CD14-positive monocyte (primary cell): ENCODE measurements at regions not wholly inside any gene's neighbourhood (a gene's known extent, or its start where the extent isn't known, plus 50 kb on each side); places are given as distances from the start of the nearest gene placed in this dataset.

Experiments used
- DNase-seq, 3 donors: peaks; one replicate each; pipeline ENCODE4 v3.0.0-alpha.2; 2011 to 2022
- H2AFZ ChIP-seq: 2 replicates; pipeline ENCODE4 v1.6.0; 2012; ENCODE audit warnings: mild to moderate bottlenecking, low read depth, low read length, inconsistent platforms; ENCODE audit not compliant: insufficient read depth, poor library complexity, severe bottlenecking
- H3K27ac ChIP-seq, 2 donors: 1 replicate in 1 of 2; 2 replicates in 1 of 2; pipeline ENCODE4 v1.5.1; 2012 to 2013; ENCODE audit warnings: low read length in 2 of 2, control low read depth in 1 of 2, inconsistent platforms in 1 of 2, low read depth in 1 of 2, mild to moderate bottlenecking in 1 of 2
- H3K27me3 ChIP-seq, 2 donors: one replicate each; pipeline versions ENCODE4 v1.6.0 to v1.6.1; 2011 to 2013; ENCODE audit warnings: low read length in 2 of 2; ENCODE audit not compliant: control insufficient read depth in 2 of 2, insufficient read depth in 2 of 2
- H3K36me3 ChIP-seq, 2 donors: replicated peaks in 1 of 2; 1 replicate in 1 of 2; 2 replicates in 1 of 2; pipeline versions ENCODE4 v1.5.1 to v1.6.1; 2012 to 2013; ENCODE audit warnings: low read length in 2 of 2, control low read depth in 1 of 2, inconsistent platforms in 1 of 2, mild to moderate bottlenecking in 1 of 2; ENCODE audit not compliant: insufficient read depth in 2 of 2, control insufficient read depth in 1 of 2
- H3K4me1 ChIP-seq, 2 donors: 1 replicate in 1 of 2; 2 replicates in 1 of 2; pipeline versions ENCODE4 v1.5.1 to v1.6.1; 2012 to 2013; ENCODE audit warnings: low read length in 2 of 2, control low read depth in 1 of 2, inconsistent platforms in 1 of 2, mild to moderate bottlenecking in 1 of 2, moderate library complexity in 1 of 2; ENCODE audit not compliant: insufficient read depth in 2 of 2, control insufficient read depth in 1 of 2
- H3K4me2 ChIP-seq: replicated peaks from 2 replicates; pipeline ENCODE3; 2012; ENCODE audit warnings: low read length, moderate library complexity, mild to moderate bottlenecking; ENCODE audit not compliant: poor library complexity, severe bottlenecking; ENCODE audit errors: extremely low read depth
- H3K4me3 ChIP-seq, 3 experiments: fragments of 200-600 bp in 1 of 3; sonication (generic) in 1 of 3; replicated peaks in 1 of 3; 1 replicate in 2 of 3; 2 replicates in 1 of 3; pipeline ENCODE4 v1.5.1; 2011 to 2013; ENCODE audit warnings: low read length in 3 of 3, mild to moderate bottlenecking in 3 of 3, control low read depth in 2 of 3, low read depth in 2 of 3, inconsistent platforms in 1 of 3, moderate library complexity in 1 of 3
- H3K79me2 ChIP-seq: 2 replicates; pipeline ENCODE4 v1.6.0; 2012; ENCODE audit warnings: mild to moderate bottlenecking, control low read depth, inconsistent platforms, low read length, moderate library complexity; ENCODE audit not compliant: insufficient read depth
- H3K9ac ChIP-seq: 2 replicates; pipeline ENCODE4 v1.6.0; 2017; ENCODE audit warnings: low read length, mild to moderate bottlenecking; ENCODE audit not compliant: insufficient read depth, poor library complexity, severe bottlenecking
- H3K9me3 ChIP-seq, 2 donors: replicated peaks in 1 of 2; 1 replicate in 1 of 2; 2 replicates in 1 of 2; pipeline versions ENCODE4 v1.5.1 to v1.6.1; 2012 to 2013; ENCODE audit warnings: low read length in 2 of 2, control low read depth in 1 of 2; ENCODE audit not compliant: control insufficient read depth in 1 of 2, insufficient read depth in 1 of 2
- H4K20me1 ChIP-seq: 2 replicates; pipeline ENCODE4 v1.6.0; 2012; ENCODE audit warnings: mild to moderate bottlenecking, low read length, control low read depth, moderate library complexity; ENCODE audit not compliant: insufficient read depth
- H3K27ac Mint-ChIP-seq, 7 donors: one replicate each; pipeline ENCODE4 v1.8.0; 2020; ENCODE audit warnings: mild to moderate bottlenecking in 7 of 7, mixed read lengths in 7 of 7, moderate library complexity in 6 of 7, inconsistent platforms in 2 of 7
- H3K27me3 Mint-ChIP-seq, 3 donors: one replicate each; pipeline ENCODE4 v1.8.0; 2021 to 2022; ENCODE audit warnings: low read depth in 3 of 3, mild to moderate bottlenecking in 3 of 3, mixed read lengths in 3 of 3, moderate library complexity in 3 of 3, inconsistent platforms in 1 of 3
- H3K36me3 Mint-ChIP-seq, 2 donors: one replicate each; pipeline ENCODE4 v1.8.0; 2020; ENCODE audit warnings: mixed read lengths in 2 of 2, inconsistent platforms in 1 of 2, mild to moderate bottlenecking in 1 of 2
- H3K4me1 Mint-ChIP-seq: one replicate; pipeline ENCODE4 v1.8.0; 2020; ENCODE audit warnings: mild to moderate bottlenecking, mixed read lengths
- H3K4me3 Mint-ChIP-seq, 2 donors: one replicate each; pipeline ENCODE4 v1.8.0; 2020; ENCODE audit warnings: mild to moderate bottlenecking in 2 of 2, mixed read lengths in 2 of 2, moderate library complexity in 1 of 2
- H3K9me3 Mint-ChIP-seq, 7 donors: one replicate each; pipeline ENCODE4 v1.8.0; 2020 to 2022; ENCODE audit warnings: mixed read lengths in 7 of 7, mild to moderate bottlenecking in 6 of 7, moderate library complexity in 6 of 7, inconsistent platforms in 2 of 7
- CTCF ChIP-seq: fragments of 200-600 bp; IDR thresholded peaks from one replicate; pipeline ENCODE4 v1.8.0; 2022; ENCODE audit warnings: antibody characterized with exemption, mild to moderate bottlenecking
- WGBS: methylation state at CpG from one replicate; pipeline ENCODE4 v1.1.5; 2013; ENCODE audit warnings: missing lambda C conversion rate; ENCODE audit not compliant: insufficient coverage; 5-methylcytosine and 5-hydroxymethylcytosine counted together
- intact Hi-C, 2 donors: fragments of 100-400 bp; cut with micrococcal nuclease; formaldehyde crosslinking; loops; one replicate each; pipeline versions ENCODE4 v1.15.0 to v1.15.1; 2023

GRCh38 chr2:4732560-4732959 lies 959.6 kb upstream of the SOX11 start:
- no peaks in the 10 kb centered on the region for H3K27me3 Mint-ChIP-seq
- H3K36me3 Mint-ChIP-seq: no peaks in the 10 kb centered on the region
- no peak overlapping the region for H3K27ac Mint-ChIP-seq

GRCh38 chr2:4745056-4745991 lies 946.9 kb upstream of the SOX11 start:
- no peak for DNase-seq
- H3K36me3 ChIP-seq: no peaks in the 10 kb centered on the region
- no peak for TF ChIP-seq CTCF
- H3K9me3 ChIP-seq: peaks cover 10 to 15% of the 10 kb centered on the region in 2 donors
- no peak overlapping the region for H3K27ac ChIP-seq
- no peaks in the 10 kb centered on the region for H3K27me3 ChIP-seq
- WGBS: 66% methylated on average over 8 of the region's 12 CpGs
- H3K36me3 Mint-ChIP-seq: no peaks in the 10 kb centered on the region
- H2AFZ ChIP-seq: no peak overlapping the region
- H3K27me3 Mint-ChIP-seq: peaks cover 0 to 1% (median 0%) of the 10 kb centered on the region in 3 donors
- intact Hi-C loops: no loop called here
- H3K4me3 ChIP-seq: no peak overlapping the region
- peaks cover 0 to 6% (median 2%) of the 10 kb centered on the region in 7 donors for H3K9me3 Mint-ChIP-seq
- no peaks in the 10 kb centered on the region for H4K20me1 ChIP-seq
- no peak overlapping the region for H3K27ac Mint-ChIP-seq
- no peaks in the 10 kb centered on the region for H3K4me1 Mint-ChIP-seq
- H3K79me2 ChIP-seq: no peaks in the 10 kb centered on the region
- H3K4me3 Mint-ChIP-seq: no peak overlapping the region
- H3K9ac ChIP-seq: no peak overlapping the region
- H3K4me1 ChIP-seq: no peaks in the 10 kb centered on the region
- H3K4me2 ChIP-seq: no peak overlapping the region

More at GRCh38 chr2:4732560-4732959, 959.6 kb upstream of the SOX11 start:
- no peaks in the 10 kb centered on the region for H3K4me1 Mint-ChIP-seq
- no peaks in the 10 kb centered on the region for H3K36me3 ChIP-seq
- no peaks in the 10 kb centered on the region for H3K79me2 ChIP-seq
- no peak for TF ChIP-seq CTCF
- no peak for DNase-seq
- 80% methylated on average over 1 of the region's 2 CpGs for WGBS
- no peak overlapping the region for H3K4me3 ChIP-seq
- no peak overlapping the region for H3K9ac ChIP-seq
- no peaks in the 10 kb centered on the region for H3K27me3 ChIP-seq
- H3K4me1 ChIP-seq: no peaks in the 10 kb centered on the region
- intact Hi-C loops: no loop called here
- H3K9me3 Mint-ChIP-seq: peaks cover 0 to 11% (median 3%) of the 10 kb centered on the region in 7 donors
- H3K4me2 ChIP-seq: no peak overlapping the region
- peaks cover 0 to 6% of the 10 kb centered on the region in 2 donors for H3K9me3 ChIP-seq
- H3K4me3 Mint-ChIP-seq: no peak overlapping the region
- H4K20me1 ChIP-seq: no peaks in the 10 kb centered on the region
- H2AFZ ChIP-seq: no peak overlapping the region
- H3K27ac ChIP-seq: no peak overlapping the region
